GM19043 (cell line): ENCODE measurements at regions not wholly inside any gene's neighbourhood (a gene's known extent, or its start where the extent isn't known, plus 50 kb on each side); places are given as distances from the start of the nearest gene placed in this dataset.
A peak's percentile ranks its signal among the peaks of the same experiment; 100 is the strongest.
"Not testable (repeated sequence)": the region's sequence is repeated elsewhere in the genome, so short reads cannot be mapped to it uniquely, and the experiment has no call there.

Experiments
- ATAC-seq: cut with Tn5 transposase; IDR thresholded peaks from one replicate; pipeline ENCODE4 v1.9.1; 2021; ENCODE audit warnings: low read depth; ENCODE audit not compliant: unreplicated experiment

DNA sequence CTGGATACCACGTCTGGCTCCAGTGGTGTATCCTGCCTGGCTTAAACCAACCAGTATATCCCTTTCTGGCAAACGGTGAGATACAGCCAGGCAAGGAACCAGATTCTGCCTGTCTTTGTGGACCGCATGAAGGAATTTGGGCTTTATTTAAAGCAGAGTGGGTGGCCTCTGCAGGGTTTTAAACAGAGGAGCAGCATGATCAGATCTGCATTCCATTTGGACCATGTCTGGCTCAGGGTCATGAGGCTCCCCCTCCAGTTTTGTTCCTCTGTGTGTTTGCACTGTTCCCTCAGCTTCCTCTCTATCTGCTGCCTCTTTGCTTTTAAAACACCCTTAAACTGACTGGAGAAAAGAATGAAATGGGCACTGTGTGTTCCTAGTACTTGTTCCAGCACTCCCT lies 195.0 kb downstream of the GIPC2 start:
- no peak for ATAC-seq

DNA sequence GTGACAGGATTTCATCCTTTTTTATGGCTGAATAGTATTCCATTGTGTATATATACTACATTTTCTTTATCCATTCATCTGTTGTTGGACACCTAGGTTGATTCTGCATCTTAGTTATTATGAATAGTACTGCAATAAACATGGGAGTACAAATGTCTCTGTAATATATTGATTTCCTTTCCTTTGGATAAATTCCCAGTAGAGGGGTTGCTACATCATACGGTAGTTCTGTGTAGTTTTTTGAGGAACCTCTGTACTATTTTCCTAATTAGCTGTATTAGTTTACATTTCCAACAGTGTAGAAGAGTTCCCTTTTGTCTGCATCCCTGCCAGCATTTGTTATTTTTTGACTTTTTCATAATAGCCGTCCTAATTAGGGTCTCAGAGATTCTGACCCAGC lies 201.3 kb downstream of the GIPC2 start:
- no peak for ATAC-seq

DNA sequence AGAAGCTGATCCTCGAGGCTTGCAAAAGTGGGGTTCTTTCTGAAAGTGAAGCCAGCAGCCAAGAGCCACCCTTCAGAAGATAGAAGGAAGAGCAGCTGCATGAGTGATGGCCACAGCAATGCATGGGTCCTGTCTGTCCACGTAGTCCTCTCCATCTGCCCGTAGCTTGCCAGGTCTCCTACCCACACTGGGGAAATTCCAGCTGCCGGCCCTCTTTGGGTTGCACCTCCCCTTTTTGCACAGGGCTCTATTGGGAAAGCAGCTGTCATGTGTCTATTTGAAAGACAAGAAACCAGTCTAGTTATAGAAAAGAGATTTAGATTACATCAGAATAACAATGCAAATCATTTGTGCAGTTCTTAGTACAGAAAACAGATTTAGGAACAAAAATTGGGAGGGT lies 204.4 kb downstream of the GIPC2 start:
- no peak for ATAC-seq

DNA sequence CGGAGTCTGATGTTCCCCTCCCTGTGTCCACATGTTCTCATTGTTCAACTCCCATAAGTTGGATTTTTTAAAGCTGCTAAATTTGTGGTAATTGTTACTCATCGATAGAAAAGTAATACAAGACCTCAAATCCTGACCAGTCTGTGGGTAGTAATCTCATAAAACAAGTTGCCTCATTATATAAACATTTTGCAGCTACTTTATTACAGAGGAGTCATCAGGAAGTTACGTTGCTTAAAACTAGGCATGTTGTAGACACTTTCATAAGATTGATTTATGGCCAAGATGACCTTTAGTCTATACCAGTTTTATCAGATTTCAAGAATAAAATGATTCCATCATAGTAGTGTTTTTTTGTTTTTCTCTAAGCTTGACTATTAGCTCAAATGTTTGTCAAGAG lies 208.8 kb downstream of the GIPC2 start:
- no peak for ATAC-seq

DNA sequence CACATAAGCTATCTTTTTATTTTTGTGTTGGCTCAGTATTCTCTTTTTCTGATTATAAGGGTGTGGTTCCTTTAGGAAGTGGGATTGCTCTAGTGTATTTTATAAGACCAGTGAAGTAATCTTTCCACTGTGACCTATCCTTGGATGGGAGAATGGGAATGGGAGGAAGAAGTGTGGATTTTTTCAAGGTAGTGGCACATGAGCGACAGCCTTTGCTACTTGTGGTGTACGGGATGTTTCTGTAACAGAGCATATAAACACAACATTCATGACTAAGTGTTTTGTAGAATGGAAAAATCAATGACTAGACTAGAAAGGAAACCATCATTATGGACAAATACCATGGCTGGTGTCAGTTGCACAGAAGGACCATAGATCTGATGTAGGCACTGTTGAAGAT lies 209.6 kb downstream of the GIPC2 start:
- ATAC-seq, result no peak

DNA sequence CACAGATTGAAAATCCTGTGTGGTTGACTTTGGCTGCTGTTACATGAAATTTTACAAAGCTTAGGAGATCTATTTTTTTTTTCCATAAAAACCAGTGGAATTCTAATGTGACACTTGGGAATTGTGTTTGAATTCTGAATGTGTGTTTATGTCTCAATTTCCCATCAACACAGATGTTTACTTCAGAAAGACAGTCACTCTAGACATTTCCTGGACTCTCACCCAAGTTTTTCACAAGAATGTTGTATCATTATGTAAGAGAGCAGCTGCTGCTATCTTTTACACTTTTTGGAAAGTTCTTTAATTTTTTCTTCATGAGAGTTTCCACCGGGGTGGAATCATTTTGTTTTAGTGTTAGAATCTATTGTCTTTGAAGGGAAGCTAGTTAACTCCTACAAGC lies 210.1 kb downstream of the GIPC2 start:
- no peak for ATAC-seq

DNA sequence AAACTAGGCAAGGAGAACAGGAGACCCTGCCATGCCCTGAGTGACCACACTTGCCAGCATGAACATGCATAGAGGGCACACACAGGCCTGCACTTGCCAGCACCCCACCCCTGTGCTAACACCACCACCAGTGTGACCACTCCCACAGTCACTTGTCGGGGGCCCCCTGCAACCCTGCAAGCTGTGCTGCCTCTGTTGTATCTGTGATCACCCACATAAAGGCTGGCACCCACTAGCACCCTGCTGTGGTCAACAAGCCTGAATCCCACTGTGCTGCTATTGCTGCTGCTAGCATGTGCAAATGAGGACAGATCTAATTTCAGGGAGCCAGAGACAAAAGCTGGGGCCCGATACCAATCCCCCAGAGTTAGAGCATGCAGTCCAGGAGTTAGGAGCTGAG lies 217.7 kb downstream of the GIPC2 start:
- no peak for ATAC-seq

DNA sequence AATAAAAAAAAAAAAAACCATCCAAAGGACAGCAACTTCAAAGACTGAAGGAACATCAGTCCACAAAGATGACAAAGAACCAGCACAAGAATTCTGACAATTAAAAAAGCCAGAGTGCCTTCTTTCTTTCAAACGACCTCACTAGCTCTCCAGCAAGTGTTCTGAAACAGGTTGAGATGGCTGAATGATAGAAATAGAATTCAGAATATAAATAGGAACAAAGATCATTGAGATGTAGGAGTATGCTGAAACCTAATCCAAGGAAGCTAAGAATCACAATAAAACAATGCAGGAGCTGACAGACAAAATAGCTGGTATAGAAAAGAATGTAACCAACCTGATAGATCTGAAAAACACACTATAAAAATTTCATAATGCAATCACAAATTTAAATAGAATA lies 218.2 kb downstream of the GIPC2 start:
- ATAC-seq, result no peak

DNA sequence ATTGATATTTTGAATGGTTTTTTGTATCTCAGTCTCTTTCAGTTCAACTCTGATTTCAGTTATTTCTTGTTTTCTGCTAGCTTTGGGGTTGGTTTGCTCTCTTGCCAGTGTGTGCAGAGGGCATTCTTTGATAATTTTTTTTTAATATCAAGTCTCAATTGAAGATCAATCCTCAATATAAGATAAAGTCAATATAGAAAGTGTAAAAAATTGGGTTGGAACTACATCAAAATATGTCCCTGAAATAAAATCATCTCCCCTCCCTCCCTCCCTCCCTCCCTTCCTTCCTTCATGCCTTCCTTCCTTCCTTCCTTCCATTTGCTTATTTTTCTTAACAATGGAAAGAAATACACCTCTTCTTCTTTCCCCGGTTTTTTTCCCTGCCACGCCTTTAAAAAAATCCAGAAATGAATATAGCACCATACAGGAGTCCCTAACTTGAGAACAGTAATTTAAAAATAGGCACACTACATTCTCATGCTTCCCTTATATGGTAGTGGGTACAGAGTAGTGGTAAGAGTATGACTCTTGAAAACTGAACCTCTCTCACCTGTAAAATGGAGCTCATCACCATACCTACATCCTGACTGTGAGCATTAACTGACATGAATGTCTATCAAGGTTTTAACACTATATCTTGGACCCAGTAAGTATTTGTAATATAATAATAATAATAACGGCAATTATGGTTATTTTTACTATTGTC lies 221.9 kb downstream of the GIPC2 start:
- no peak for ATAC-seq

DNA sequence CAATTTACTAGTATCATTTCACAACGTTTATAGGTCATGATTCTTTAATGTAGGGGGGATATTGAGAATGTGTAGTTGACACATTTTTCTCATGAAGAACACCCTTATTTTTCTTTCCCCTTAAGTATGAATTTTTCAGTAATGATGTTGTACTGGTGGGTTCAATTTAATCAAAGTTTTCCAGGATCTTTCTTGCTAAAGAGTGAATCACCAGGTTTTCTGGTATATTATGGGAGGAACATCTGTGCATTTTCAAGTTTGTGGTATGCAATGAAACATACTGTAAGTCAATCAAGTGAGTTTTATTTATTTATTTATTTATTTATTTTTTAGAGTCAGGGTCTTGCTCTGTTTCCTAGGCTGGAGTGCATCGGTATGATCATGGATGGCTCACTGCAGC lies 221.2 kb upstream of the PTGFR start:
- no peak for ATAC-seq

DNA sequence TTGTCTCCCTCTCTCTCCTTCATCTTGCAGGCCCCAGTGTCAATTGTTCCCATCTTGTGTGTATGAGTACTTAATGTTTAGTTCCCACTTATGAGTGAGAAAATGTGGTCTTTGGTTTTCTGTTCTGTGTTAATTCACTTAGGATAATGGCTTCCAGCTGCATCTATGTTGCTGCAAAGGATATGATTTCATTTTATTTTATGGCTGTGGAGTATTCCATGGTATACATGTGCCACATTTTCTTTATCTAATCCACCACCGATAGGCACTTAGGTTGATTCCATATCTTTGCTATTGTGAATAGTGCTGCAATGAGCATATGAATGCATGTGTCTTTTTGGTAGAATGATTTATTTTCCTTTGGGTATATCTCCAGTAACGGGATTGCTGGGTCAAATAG lies 219.4 kb upstream of the PTGFR start:
- not testable (repeated sequence) for ATAC-seq

DNA sequence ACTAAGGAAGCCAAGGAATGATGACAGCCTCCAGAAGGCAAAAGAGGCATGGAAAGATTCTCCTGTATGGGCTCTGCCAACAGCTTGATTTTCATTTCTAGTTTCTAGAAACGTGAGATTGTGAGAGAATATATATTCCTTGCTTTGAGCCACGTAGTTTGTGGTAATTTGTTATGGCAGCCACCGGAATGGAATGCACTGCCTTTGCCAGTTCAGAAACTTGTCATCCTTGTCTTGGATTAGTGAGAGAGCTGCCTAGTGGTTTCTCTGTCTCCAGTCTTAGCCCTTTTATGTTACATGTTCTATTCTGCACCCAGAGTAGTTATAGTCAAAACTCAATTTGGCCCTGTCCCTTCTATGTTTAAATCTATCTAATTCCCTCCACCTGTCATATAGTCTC lies 216.0 kb upstream of the PTGFR start:
- no peak for ATAC-seq

DNA sequence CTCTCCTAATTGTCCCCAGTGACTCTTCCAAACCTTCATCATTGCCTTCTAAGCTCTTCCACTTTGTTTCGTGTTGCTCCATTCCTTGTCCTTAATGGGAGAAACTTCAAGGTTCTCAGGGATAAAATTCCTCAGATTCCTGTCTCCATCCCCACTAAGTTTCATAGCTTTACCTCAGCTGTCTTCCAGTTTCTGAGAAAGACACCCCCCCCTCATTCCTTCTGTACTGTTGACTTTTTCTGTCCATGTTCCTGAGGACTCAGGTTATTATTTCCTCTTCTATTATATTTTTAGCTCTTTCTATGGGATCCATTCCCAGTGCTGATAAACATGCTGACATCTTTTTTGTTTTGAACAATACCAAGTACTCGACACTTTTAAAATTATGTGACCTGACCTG lies 215.3 kb upstream of the PTGFR start:
- no peak for ATAC-seq

DNA sequence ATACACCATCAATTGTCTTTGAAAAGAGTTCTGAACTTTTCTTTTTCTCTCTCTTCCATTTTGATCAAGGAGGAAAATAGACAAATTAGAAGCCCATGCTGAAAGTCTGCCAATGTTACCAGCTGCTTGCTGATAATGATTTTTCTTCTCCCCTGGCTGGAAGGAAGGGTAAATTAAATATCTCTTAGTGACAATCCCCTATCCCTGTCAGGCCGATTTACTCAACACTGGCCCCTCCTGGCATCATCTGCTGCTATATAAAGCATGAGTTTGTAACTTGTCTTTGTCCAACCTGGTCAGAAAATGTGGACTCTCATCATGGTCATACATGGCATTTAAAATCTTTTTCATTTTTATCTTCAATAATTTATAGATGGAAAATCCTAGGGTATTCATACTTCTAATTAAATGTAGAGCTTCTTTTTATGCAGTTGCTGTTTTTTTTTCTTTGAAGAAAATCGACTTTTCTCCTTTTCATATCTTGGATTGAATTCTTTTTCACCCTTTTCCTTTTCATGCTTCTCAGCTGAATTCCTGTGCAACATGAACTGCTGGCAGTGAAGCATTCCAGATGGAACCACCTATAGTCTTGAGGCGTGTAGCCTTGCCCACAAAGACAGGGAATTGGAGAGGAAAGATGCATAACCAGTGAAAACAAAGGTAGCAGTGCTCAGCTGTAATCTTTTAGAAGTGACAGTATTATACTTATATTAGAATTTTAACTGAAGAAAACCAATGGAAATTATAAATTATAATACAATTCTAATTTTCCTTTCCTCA lies 214.7 kb upstream of the PTGFR start:
- no peak for ATAC-seq

DNA sequence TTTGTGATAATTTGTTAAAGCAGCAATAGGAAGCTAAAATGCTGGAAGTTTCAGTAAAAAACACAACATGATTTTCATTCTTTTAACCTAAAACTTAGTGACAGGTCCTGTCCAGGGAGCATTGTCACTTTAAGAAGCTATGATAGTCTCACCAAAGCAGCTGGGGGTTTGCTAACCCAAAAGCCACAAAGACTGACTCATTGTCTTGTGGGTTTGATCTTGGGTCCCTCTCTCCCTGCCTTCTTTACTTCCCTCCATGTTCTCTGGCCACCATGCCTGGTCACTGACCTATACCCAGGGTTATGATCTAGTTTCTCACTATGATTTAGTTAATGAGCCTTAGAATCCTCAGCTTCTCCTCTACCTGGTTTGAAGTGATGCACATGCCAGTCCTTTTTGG lies 213.5 kb upstream of the PTGFR start:
- peak; percentile 77 for ATAC-seq

DNA sequence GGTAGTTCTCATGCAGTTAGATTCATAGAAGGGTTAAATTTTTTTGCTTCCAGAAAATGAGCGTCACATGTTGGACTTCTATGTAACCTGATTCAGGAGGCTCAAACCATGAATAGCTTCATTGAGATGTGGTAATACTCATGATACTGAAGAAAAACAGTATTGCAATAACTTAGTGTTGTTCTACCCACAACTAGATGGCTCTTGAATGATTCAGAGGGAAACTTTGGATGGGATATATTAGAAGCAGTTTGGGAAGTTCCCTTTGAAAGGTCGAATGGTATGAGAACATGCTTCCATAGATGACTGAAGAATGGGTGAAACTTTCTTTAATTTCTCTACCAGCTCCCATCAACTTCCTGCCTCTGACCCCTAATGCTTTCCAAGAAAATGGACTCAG lies 211.7 kb upstream of the PTGFR start:
- ATAC-seq, result no peak

DNA sequence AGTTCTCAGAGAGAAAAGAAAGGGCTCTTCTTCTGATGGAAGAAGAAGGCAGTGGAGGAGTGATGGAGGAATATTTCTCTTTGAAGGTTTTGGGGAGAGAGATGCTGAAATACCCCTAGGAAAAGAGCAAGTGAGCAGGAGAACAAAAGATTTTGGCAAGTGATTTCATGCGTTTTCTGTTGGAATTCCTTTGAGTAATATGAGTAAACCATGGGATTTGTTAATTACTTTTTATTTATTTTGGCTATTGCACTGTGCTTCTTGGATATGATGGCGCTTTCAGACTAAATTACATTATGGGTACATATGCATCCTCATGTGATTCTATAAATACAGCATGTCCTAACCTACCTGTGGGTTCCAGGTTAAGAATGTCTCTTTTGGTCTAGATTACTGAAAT lies 210.1 kb upstream of the PTGFR start:
- ATAC-seq, result no peak

DNA sequence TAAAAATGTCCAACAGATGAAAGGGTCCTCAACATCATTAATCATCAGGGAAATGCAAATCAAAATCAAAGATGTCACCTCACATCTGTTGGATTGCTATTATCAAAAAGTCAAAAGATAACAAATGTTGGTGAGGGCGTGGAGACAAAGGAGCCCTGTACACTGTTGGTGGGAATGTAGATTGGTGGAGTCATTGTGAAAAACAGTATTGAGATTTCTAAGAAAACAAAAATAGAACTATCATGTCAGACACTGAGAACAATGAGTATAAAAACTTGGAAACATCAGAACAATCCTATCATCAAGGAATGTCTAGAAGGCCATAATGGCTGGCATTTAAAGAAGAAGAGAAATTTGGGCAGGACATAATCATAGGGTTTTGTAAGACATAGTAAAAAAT lies 209.2 kb upstream of the PTGFR start:
- ATAC-seq, result no peak

DNA sequence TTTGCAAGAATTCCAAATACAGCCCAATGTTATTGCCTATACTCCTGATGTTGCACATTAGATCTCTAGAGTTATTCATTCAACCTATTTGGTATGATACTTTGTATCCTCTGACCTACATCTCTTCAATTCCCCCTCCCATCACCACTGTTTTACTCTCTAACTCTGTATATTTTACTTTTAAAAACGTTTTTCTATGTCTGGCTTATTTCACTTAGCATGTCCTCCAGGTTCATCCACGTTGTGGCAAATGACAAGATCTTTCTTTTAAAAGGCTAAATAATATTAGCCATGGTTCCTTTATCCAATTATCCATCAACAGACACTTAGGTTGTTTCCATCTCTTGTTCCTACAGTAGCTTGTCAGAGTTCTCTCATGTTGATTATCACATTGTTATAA lies 207.1 kb upstream of the PTGFR start:
- ATAC-seq, result no peak

DNA sequence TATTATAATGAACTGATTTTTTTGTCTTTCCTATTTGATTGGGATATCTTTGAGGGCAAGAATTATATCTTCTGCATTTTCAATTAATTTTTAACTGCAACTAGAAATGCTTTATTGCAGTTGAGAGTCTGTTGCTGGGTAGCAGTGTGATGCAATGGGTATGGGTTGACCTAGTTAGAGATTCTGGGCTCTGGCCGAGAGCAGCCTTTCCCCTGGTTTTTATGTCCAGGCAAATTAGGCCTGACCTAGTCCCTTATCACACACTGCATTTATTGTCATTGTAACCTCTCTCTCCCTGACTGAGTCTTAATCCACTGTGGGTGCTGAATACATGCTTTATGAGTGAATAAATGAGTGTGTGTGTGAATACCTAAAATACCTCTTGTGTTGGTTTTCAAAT lies 206.4 kb upstream of the PTGFR start:
- no peak for ATAC-seq

DNA sequence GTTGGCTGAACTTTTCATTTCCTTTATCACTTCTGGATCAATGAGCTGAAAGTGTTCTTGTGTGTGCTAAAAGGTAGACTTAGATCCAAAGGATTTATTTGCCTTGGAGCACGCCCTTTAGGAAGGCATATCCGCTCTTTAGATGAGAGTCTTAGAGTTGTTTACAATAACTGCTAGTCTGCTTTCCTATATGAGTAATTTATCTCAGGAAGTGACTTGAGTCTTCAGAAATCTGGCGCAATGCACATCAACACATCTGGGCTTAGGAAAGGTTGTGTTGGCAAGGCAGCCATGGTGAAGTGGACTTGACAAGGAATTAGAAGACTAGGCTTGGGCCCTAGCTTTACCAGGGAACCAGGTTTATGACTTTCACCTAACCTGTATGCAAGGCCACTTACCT lies 204.1 kb upstream of the PTGFR start:
- ATAC-seq, result no peak

DNA sequence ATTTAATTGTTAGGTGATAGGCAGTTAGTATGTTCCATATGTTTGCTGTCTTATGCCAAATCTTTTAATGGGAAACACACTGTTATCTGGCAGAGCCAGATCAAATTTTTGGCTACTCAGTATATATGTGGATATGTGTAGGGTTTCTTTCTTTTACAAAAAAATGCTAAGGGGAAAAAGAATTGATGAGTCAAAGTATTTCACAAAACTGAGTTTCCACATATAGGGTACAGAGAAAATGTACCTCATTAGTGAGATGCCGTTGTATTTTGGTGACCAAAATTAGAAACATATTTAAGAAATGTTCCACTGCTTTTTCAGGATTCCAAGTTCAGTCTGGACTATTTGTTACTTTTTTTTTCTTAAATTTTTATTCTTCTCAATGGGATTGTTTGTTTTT lies 201.2 kb upstream of the PTGFR start:
- no peak for ATAC-seq
